SK-N-SH treated with all-trans-retinoic acid at 6 μM for 48 hours (cell line): ENCODE measurements at regions not wholly inside any gene's neighbourhood (a gene's known extent, or its start where the extent isn't known, plus 50 kb on each side); places are given as distances from the start of the nearest gene placed in this dataset.

ENCODE experiments used
- ARNTL ChIP-seq: fragments of 450-650 bp; formaldehyde crosslinking; IDR thresholded peaks from 2 replicates; pipeline ENCODE4 v1.5.0; 2020; ENCODE audit warnings: low read depth, mild to moderate bottlenecking, moderate library complexity, borderline replicate concordance
- BACH2 ChIP-seq: fragments of 250-450 bp; sonication (Bioruptor Pico); IDR thresholded peaks from 2 replicates; pipeline ENCODE4 v1.9.0; 2021; ENCODE audit warnings: mild to moderate bottlenecking, borderline replicate concordance
- CREB5 ChIP-seq: fragments of 250-450 bp; sonication (Bioruptor Pico); IDR thresholded peaks from 2 replicates; pipeline ENCODE4 v1.5.1; 2020; ENCODE audit warnings: low read depth, mild to moderate bottlenecking, moderate library complexity
- ISL1 ChIP-seq: fragments of 250-450 bp; sonication (Bioruptor Pico); IDR thresholded peaks from 2 replicates; pipeline ENCODE4 v2.1.2; 2022; ENCODE audit warnings: mild to moderate bottlenecking, moderate library complexity
- PPARA ChIP-seq: fragments of 250-450 bp; sonication (Bioruptor Pico); IDR thresholded peaks from 2 replicates; pipeline ENCODE4 v1.5.0; 2020; ENCODE audit warnings: mild to moderate bottlenecking, borderline replicate concordance
- RARB ChIP-seq: fragments of 250-450 bp; sonication (Bioruptor Pico); IDR thresholded peaks from 2 replicates; pipeline ENCODE4 v1.8.0; 2021; ENCODE audit warnings: mild to moderate bottlenecking, moderate library complexity
- ZC3H10 ChIP-seq: fragments of 250-450 bp; sonication (Bioruptor Pico); IDR thresholded peaks from 2 replicates; pipeline ENCODE4 v1.5.1; 2021; ENCODE audit warnings: mild to moderate bottlenecking, moderate library complexity
- ZFP3 ChIP-seq: fragments of 250-450 bp; sonication (Bioruptor Pico); IDR thresholded peaks from 2 replicates; pipeline ENCODE4 v1.5.0; 2020; ENCODE audit warnings: mild to moderate bottlenecking, moderate library complexity
- TF ChIP-seq, protein P1 (sequence below): fragments of 250-450 bp; sonication (Bioruptor Pico); IDR thresholded peaks from 2 replicates; pipeline ENCODE4 v1.5.0; 2020; ENCODE audit warnings: mild to moderate bottlenecking, moderate library complexity
- TF ChIP-seq, protein P2 (sequence below): fragments of 250-450 bp; sonication (Bioruptor Pico); IDR thresholded peaks from 2 replicates; pipeline ENCODE4 v1.8.0; 2020; ENCODE audit warnings: mild to moderate bottlenecking, moderate library complexity, borderline replicate concordance

DNA sequence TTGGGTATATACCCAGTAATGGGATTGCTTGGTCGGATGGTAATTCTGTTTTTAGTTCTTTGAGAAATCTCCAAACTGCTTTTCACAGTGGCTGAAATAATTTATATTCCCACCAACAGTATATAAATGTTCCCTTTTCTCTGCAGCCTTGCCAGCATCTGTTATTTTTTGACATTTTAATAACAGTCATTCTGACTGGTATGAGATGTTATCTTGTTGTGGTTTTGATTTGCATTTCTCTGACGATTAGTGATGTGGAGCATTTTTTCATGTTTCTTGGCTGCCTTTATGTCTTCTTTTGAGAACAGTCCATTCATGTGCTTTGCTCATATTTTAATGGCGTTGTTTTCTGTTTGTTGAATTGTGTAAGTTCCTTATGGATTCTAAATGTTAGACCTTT is 641.6 kb downstream of the HACE1 start:
- TF ChIP-seq CREB5 (CRISPR knock-in tag) (0 out of 2 replicates have a peak, but pooled peaks have one; percentile 10), ZFP3 (no peak), ARNTL (CRISPR knock-in tag) (no peak), RARB (no peak), ZC3H10 (no peak), PPARA (no peak), BACH2 (no peak), ISL1 (CRISPR knock-in tag) (peak; percentile 93)
- TF ChIP-seq, protein P1, sequence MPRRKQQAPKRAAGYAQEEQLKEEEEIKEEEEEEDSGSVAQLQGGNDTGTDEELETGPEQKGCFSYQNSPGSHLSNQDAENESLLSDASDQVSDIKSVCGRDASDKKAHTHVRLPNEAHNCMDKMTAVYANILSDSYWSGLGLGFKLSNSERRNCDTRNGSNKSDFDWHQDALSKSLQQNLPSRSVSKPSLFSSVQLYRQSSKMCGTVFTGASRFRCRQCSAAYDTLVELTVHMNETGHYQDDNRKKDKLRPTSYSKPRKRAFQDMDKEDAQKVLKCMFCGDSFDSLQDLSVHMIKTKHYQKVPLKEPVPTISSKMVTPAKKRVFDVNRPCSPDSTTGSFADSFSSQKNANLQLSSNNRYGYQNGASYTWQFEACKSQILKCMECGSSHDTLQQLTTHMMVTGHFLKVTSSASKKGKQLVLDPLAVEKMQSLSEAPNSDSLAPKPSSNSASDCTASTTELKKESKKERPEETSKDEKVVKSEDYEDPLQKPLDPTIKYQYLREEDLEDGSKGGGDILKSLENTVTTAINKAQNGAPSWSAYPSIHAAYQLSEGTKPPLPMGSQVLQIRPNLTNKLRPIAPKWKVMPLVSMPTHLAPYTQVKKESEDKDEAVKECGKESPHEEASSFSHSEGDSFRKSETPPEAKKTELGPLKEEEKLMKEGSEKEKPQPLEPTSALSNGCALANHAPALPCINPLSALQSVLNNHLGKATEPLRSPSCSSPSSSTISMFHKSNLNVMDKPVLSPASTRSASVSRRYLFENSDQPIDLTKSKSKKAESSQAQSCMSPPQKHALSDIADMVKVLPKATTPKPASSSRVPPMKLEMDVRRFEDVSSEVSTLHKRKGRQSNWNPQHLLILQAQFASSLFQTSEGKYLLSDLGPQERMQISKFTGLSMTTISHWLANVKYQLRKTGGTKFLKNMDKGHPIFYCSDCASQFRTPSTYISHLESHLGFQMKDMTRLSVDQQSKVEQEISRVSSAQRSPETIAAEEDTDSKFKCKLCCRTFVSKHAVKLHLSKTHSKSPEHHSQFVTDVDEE: no peak
- TF ChIP-seq, protein P2, sequence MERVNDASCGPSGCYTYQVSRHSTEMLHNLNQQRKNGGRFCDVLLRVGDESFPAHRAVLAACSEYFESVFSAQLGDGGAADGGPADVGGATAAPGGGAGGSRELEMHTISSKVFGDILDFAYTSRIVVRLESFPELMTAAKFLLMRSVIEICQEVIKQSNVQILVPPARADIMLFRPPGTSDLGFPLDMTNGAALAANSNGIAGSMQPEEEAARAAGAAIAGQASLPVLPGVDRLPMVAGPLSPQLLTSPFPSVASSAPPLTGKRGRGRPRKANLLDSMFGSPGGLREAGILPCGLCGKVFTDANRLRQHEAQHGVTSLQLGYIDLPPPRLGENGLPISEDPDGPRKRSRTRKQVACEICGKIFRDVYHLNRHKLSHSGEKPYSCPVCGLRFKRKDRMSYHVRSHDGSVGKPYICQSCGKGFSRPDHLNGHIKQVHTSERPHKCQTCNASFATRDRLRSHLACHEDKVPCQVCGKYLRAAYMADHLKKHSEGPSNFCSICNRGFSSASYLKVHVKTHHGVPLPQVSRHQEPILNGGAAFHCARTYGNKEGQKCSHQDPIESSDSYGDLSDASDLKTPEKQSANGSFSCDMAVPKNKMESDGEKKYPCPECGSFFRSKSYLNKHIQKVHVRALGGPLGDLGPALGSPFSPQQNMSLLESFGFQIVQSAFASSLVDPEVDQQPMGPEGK (CRISPR knock-in tag): 0 out of 2 replicates have a peak, but pooled peaks have one; percentile 54
